DMS 273 (cell line): ENCODE measurements at regions not wholly inside any gene's neighbourhood (a gene's known extent, or its start where the extent isn't known, plus 50 kb on each side); places are given as distances from the start of the nearest gene placed in this dataset.
A peak's percentile ranks its signal among the peaks of the same experiment; 100 is the strongest.

Experiments
- DNase-seq: peaks from one replicate; lab custom pipeline; 2025; ENCODE audit not compliant: unreplicated experiment; lab: John Stamatoyannopoulos, UW

DNA sequence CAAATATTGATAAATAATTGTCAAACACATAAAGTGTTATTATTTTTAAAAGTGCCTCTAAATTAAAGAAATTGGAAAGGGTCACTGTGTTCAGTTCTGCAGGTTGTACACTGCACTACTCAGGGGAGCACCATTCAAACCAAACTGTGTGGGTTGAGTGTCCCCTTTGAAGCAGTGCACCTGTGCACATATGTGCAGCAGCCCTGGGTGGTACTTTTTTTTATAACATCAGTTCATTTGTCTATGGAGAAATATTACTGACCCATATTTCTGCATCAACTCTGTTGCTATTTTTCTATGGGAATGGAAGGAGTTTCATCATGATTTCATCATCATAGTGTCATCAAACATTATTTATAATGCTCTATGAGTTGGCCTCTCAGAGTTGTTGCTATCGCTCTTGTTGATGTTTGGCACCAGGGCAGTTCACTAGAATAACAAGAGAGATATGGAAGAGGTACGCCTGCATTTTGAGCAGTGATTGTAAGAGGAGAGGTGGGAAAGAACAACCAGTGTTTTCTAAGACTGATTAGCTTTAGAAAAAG, 457.6 kb downstream of the TFAP2A start:
- no peak for DNase-seq

DNA sequence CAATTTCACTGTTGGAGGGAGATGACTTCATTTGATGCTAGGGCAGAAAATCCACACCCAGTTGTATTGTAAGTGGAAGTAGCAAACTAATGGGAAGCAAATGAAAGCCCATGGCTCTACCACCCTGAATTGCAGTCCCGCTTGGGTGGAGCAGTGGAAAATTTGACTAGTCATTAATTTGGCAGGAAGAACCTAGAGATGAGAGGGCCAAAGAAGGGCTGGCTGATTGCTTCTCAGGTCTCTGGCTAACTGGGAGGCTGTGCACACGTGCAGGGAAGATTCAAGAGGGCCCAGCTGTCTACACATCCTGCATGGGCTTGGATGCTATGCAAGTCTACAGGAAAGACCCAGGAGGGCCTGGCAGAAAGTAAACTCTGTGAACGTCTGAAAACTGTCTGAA, 466.2 kb downstream of the TFAP2A start:
- no peak for DNase-seq

DNA sequence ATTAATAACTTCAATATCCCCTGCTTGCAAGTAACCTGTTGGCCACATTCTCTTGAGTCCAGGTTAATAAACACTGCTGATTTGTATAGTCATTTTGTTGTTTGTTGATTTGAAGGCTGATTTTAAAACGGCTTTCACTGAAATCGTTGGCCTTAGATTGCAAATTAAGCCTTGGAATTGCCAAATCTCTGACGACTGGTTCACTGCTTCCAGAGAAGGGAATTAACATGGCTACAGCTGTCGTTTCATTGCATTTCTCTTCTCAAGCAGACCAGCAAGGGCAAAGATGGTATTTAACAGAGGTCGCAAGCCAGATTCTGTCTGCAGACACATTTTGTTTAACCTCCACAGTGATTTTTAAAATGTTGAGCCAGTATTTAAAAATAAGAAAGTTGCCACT, 470.9 kb downstream of the TFAP2A start:
- DNase-seq = no peak

DNA sequence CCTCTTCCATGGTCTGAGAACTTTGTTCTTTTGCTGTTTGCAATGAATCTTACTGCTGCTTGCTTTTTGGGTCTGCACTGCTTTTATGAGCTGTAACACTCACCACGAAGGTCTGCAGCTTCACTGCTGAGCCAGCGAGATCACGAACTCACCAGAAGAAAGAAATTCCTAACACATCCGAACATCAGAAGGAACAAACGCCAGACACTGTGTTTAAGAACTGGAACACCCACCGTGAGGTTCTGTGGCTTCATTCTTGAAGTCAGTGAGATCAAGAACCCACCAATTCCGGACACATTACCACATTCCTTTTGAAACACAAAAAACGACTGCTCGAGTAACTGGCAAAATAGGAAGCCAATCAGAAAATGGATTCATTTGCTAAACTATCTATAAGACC, 471.8 kb downstream of the TFAP2A start:
- no peak for DNase-seq

DNA sequence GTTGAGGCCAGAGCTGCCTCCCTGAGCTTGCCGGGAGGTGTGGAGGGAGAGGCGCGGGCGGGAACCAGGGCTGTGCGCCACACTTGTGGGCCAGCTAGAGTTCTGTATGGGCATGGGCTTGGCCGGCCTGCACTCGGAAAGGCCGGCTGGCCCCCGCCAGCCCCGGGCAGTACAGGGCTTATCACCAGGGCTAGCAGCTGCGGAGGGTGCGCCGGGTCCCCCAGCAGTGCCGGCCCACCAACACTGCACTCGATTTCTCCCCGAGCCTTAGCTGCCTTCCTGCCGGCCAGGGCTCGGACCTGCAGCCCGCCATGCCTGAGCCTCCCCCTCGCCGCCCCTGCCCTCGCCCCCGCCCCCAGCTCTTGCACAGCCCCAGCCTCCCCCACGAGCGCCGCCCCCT, 472.7 kb downstream of the TFAP2A start:
- DNase-seq = no peak

DNA sequence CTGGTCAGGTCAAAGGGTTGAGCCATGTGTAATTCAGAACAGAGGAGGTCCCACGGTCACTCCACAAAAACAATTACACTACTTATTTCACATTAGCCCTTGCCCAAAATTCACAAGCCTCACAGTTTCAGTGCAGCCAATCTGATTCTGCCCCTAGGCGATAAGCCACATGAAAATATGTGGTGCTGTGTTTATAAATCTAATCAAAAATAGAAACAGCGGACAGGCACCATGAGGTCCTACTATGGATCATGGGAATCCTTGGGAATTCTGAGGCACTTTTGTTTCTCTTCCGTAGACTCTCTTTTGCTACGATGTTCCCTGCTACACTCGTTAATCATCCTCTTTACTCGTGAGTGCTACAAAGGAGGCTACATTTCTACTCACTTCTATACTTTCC, 476.1 kb downstream of the TFAP2A start:
- no peak for DNase-seq

DNA sequence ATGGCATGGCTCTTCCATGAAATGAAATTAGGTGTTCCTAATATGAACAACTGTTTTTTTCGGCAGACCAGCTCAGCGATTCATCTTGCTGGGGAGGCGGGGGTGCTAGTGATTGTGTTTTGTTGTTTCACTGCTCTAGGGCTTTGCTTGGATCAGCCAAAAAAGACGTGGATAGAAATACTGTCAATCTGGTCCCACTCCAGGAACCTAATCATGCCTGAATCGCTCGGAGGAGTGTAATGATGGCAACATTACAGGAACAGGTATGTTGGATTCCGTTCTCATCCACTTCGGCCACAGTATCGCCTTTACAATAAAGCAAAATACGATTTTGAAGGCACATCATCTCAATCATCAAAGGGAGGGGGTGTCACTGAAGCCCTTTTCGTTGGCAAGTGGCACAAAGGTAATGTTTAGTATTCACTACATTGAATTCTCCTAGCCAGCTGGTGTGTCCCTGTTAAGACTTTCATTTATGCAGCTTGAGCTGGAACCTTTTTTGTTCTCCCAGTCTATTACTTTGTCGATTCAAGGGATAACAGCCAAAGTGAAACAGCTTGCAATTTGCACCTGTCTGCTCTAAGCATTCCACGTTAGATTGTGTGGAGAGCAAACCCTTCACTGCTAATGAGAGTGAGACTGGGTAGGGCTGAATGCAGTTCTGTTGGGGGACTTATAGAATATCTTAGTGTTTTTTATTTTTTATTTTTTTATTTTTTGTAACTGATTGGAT, 477.7 kb downstream of the TFAP2A start:
- DNase-seq = no peak

DNA sequence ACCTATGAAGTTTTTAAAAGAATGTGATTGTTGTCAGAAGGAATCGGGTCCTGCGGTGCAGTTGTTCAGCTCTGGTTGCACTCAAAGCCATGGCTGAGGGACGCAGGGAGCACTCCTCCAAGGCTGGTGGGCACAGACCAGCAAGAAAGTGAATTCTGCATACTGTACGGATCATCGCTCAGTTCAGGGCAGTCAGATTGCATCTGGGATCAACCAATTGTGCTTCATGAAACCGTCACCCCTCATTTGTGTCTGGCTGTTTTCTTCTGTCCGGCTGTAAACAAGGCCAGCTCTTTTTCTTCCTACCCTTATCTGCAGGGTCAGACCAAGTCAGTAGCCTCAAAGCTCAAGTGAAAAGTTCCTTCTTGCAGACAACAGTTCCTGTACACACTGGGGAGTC, 478.3 kb downstream of the TFAP2A start:
- DNase-seq = no peak

DNA sequence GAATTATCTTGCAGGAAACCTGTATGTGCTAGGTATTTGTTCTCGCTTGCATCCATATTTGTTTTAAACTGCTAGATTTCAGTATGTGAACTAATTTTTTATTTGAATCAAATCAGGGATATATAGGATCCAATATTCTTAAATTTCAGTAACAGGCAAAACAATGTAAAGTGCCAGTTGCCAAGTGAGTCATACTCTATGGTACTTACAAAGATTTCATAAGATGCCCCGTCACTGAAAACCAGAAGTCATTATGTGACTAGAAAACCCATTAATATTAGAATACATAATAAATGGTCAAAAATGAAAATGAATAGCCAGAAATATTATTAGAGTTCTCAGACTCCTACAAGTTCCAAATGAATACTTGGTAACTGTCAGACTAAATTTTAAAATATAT, 481.2 kb downstream of the TFAP2A start:
- no peak for DNase-seq

DNA sequence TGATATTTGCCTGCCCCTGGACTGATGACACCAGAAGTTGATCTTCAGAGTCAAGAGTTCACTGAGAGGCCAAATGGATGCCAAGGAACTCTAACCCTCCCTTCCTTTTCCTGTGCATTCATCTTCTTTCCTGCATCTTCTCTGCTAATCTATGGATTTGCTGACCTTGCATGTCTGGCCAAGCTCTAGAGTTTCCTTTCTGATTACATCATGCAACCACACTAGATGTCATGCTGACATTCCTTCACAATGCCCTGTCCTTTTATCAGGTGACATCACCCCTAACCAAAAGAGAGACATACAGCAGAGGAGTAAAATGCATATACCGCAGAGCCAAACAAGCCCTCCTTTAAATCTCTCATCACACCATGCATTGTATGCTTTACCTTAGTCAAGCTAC, 487.6 kb downstream of the TFAP2A start:
- no peak for DNase-seq

DNA sequence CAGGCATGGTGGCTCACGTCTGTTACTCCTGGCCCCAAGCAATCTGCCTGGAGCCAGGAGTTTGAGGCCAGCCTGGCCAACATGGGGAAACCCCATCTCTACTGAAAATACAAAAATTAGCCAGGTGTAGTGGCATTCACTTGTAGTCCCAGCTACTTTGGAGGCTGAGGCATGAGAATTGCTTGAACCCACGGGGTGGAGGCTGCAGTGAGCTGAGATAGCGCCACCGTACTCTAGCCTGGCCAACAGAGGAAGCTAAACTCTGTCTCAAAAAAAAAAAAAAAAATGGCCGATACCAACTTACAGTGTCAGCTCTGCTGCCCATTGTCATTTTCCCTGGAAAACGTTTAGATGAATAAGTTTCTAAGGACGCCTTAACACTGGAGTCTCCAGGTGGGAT, 489.9 kb downstream of the TFAP2A start:
- no peak for DNase-seq

DNA sequence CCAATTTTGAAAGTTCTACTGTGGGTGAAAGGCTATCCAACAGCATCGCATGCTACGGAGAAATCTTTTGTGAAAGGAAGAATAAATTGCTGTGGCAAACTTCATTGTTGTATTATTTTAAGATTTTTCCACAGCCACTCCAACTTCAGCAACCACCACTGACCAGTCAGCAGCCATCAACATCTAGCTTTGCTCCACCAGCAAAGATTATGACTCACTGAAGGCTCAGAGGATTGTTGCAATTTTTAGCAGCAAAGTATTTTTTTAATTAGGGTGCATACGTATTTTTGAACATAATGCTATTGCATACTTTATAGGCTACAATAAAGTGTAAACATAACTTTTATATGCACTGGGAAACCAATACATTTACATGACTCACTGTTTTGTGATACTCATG, 493.5 kb downstream of the TFAP2A start:
- DNase-seq = no peak

DNA sequence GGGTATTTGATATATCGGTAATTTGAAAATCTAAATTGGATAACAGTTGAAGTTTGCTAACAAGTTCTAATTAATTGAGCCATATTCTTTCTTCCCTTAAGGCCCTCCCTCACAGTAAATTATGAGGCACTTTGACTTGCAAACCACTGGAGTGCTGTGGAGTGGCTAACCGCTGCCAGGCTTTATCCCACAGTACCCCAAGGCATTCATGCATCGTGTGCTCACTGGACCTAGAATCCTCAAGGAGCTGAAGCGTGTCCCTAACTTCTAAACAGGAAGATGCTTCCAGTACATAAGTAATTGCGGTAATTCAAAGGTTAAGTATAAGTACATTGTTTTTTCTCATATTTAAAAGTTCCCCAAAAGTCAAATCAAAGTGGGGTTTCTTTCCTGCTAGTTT, 499.9 kb downstream of the TFAP2A start:
- DNase-seq = no peak

DNA sequence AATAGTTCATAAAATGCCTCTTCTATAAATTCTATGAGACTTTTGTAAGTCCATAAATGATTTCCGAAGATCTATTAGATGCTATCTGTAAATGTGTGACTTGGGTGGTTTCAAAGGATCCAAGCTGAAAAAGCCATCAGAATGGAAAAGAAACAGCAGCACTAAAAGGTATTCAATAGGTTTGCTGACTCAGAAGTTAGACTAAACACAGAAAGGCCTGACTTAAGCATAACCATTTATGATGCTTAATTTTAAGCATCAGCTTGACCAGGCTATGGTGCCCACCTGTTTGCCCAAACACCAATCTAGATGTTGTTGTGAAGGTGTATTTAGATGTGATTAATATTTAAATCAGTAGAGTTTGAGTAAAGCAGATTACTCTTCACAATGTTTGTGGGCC, 513.5 kb downstream of the TFAP2A start:
- no peak for DNase-seq

DNA sequence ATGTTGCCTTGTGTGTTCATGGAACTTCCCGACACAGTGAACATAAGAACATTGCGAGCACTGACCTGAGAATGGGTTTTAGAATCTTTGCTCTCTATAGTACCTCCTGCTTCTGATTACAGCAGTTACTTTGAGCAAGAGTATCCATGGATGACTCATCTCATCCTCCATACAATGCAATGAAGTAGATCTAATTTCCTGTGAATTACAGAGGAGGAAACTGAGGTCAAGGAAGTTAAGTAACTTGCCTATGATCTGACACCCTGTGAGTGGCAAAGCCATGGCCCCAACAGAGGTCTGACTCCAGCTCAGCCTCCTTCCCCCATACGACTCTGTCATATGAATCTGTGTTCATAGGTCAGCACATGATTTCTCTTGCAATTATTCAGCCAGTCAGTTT, 518.1 kb downstream of the TFAP2A start:
- no peak for DNase-seq

DNA sequence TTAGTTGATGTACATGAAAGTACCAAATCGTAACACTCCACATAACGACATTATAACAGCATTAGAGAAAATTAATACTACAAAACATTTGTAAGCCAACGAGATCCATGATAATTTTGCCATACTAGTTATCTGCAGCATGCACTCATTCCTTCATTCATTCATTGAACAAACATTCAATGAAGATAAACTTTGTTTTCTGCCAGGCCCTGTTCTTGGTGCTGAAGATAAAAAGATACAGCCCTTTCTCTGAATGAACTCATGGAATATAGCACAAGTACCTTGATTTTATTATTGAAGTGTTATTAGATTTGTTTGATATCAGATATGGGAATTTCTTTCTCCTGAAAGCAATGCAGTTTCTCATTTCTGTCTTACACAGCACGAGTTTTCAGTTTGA, 524.0 kb downstream of the TFAP2A start:
- DNase-seq = no peak

DNA sequence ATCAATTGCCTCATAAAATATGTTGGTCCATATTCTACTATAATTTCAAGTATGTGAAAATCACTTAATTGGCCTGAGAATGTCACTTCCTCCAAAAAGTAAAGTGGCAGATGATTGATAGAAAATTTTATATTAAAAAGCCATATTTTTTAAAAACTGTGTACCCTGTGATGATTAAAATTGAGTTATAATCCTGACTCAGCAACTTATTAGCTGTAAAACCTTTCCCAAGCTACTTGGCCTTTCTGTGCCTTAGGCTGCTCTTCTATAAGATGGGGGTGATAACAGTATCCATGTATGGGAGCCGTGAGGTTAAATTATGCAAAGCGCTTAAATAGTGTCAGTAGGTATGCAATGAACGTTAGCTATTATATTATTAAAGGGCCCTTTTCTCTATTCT, 524.4 kb downstream of the TFAP2A start:
- no peak for DNase-seq

DNA sequence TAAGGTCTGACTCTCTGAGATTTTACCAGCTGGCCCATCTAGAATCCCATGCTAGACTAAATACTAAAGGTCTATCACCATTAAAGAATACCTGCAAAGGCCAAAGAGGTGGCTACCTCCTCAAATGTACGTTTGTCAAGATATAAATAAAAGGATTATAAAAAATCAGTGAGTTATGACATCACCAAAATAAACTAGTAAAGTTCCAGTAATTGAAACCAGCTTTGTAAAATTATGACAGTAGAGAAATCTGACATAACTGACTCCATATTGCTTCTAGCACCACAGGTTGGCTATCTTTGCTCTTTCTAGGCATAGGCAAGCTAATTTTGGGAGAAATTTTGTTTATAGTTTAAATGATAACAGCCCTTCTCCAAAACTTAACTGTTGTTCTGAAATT, 536.3 kb downstream of the TFAP2A start:
- DNase-seq = no peak

DNA sequence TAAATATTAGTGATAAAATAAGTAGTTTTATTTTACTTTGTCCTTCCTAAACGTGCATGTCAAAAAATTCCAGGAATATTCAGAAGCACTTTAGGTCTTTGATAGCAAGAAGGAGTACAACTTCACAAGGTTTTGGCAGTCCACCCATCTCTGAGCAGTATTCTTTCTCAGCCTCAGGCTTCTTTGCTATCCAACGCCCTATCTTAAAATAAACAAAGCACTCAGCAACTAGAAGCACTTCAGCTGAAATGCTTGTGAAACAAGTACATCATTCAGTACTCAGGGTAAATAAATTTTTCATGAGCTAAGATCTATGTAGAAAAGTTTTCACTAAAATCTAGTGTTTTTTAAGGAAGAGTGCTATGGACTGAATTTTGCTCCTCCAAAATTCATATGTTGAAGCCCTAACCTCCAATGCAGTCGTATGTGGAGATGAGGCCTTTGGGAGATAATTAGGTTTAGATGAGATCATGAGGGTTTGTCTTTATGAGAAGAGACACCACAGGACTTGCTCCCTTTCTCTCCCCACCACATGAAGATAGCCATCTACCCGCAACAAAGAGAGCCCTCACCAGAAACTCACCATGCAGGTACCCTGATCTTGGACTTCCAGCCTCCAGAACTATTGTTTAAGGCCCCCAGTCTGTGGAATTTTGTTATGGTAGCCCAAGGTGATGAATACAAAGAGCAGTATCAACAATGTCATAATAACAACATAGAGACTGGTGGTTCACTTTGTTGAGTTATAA, 539.1 kb downstream of the TFAP2A start:
- DNase-seq = no peak

DNA sequence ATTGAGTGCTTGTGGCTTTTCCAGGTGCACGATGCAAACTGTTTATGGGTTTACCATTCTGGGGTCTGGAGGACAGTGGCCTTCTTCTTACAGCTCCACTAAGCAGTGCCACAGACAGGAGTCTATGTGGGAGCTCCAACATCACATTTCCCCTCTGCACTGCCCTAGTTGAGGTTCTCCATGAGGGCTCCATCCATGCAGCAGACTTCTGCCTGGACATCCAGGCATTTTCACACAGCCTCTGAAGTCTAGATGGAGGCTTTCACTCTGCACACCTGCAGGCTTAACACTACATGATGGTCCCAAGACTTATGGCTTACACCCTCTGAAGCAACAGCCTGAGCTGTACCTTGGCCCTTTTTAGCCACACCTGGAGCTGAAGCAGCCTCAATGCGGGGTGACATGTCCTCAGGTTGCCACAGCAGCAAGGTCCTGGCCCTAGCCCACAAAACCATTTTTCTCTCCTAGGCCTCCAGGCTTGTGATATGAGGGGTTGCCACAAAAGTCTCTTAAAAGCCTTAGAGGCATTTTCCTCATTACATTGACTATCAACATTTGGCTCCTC, 552.2 kb downstream of the TFAP2A start:
- DNase-seq = no peak

DNA sequence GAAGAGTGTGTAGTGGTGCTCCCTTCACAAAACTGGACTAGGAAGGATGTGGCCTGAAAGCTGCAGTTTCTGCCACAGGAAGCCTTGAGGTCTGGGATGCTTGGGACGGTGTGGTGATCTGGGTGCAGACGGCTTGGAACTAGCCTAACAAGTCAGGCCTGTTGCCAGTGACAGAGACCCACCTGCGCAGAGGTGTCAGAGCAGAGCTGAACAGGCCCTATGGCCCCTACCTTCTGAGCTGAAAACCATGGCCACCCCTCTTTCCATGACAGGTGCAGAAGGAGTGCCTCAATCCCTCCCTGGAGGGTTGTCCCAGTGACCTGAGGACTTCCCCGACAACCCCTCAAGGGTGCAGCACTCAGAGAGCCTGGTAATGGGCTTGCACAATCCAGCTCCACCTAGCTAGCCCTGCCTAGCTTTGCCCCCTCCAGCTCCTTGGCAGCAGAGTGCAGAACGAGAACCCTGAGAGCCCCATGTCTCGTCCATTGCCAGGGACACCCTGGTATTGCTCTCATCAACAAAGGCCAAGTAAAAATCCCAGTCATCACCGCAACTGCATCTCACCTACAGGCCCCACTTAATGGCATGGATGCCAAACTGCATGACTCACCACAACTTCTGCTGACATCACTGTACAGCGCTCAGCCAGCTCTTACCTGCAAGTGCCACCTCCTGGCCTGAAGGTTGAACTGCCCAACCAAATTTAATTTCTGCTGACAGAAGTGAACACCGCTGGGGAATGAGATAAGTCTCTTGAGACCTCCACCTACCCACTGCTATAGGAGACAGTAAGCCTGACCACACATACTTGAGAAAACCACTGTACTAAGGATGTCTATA, 563.1 kb downstream of the TFAP2A start:
- DNase-seq = peak; percentile 15
